Activated CD8-positive, alpha-beta memory T cell treated with anti-CD3 and anti-CD28 coated beads for 4 hours (primary cell): ENCODE measurements at regions not wholly inside any gene's neighbourhood (a gene's known extent, or its start where the extent isn't known, plus 50 kb on each side); places are given as distances from the start of the nearest gene placed in this dataset.

ENCODE experiments used
- DNase-seq, 2 donors: peaks; one replicate each; pipeline ENCODE4 v3.0.0-alpha.2; 2020; ENCODE audit warnings: low read depth in 2 of 2

GRCh38 chr6:104324301-104324700 lies 535.4 kb downstream of the HACE1 start:
- DNase-seq: no peak

GRCh38 chr6:104322841-104323240 lies 536.9 kb downstream of the HACE1 start:
- no peak for DNase-seq

DNA sequence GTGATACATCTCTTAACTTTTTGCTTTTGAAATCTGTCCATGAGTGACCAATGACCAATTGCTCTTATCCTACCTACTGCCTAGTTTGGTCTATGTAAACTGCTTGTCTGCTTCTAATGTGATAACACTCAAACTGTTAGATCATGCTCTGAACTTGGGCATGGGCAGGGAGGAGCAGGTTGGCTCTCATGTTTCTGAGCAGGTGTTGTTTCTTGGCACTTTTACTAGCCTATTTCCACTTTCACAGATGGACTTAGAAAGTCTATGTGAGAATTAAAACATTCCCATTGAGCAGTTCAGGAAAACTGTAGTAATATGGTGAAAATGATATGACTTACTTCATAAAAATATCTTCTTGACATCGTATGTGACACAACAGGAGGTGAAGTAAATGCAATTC lies 538.4 kb downstream of the HACE1 start:
- no peak for DNase-seq

- no peak for DNase-seq
Measured at GRCh38 chr6:104320896-104321295, 538.8 kb downstream of the HACE1 start.

GRCh38 chr6:104312851-104313250 lies 546.9 kb downstream of the HACE1 start:
- DNase-seq: no peak

DNA sequence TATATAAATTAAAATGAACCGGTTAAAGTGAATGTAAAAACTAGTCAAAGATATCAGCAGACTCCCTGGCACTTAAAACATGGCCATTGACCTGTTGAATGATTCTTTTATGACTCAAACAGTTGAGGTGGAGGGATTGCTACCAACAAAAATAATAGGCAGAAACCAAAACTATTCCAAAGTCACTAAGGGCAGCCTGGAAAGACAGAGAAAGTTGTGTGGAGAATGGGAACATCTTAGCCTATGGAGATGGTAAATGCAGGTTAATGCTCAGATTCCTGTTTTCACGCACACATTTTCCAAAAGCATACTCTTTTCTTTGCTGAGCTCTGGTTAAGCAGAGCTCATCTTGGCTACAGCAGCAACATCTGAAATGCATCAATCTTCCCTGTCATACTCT lies 553.5 kb downstream of the HACE1 start:
- DNase-seq: no peak

DNA sequence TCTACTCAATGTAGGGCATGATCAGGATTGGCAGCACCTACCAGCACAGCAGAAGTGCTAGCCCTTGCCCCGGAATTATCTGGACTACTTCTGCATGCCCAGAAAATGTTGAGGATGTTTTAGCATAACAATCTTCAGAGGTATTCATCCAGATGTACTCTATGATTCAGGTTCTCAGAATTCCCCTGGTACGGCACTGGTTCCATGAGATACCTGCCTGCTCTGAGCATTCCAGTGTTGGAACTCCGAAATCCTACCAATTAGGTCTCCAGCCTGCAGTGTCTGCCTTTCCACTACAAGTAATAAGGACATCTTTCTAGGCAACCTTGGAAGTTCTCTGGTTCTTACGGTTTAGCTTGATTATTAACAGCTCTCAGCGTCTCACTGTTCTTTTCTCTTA lies 554.5 kb downstream of the HACE1 start:
- DNase-seq: no peak

- no peak for DNase-seq
Measured at GRCh38 chr6:104301951-104302350, 557.8 kb downstream of the HACE1 start.

DNA sequence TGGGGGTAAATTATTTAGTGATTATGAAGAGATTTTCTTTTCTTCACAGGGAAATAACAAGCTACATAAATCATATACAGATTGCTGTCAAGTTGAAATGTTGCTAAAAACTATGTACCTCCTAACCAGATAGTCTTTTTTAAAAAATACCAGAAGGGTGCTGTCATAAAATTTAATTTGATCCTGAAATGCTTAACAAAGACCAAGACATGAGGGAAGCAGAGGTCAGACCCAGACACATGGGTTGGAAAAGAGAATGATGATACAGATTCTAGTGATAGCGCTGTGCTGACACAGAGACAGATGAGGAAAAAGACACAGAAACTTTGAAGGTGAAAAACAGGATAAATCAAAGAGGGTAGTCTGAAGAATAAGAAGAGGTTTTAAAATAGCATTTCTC lies 573.1 kb downstream of the HACE1 start:
- DNase-seq: no peak

- no peak for DNase-seq
Measured at GRCh38 chr6:104284872-104285271, 574.8 kb downstream of the HACE1 start.

GRCh38 chr6:104282581-104282980 lies 577.1 kb downstream of the HACE1 start:
- no peak for DNase-seq

GRCh38 chr6:104281370-104281769 lies 578.3 kb downstream of the HACE1 start:
- no peak for DNase-seq

GRCh38 chr6:104268389-104268788 lies 591.3 kb downstream of the HACE1 start:
- DNase-seq: no peak

DNA sequence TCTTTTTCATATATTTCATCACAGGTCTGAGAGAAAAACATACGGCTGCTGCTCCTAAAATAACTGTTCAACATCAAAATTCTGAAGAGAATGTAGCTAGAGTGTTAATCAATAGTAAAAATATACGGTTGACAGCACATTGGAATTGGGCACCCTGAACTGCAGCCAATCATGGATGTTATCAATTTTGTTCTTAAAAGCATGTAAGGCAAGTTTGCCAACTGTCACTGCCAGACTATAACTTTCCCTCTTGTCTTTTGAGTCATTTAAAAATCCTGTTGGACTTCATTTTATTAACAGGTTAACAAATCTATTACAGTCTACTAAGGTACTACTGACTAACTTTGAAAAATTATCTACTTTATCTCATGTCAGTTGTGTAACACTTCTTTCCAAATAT lies 592.8 kb downstream of the HACE1 start:
- DNase-seq: no peak

DNA sequence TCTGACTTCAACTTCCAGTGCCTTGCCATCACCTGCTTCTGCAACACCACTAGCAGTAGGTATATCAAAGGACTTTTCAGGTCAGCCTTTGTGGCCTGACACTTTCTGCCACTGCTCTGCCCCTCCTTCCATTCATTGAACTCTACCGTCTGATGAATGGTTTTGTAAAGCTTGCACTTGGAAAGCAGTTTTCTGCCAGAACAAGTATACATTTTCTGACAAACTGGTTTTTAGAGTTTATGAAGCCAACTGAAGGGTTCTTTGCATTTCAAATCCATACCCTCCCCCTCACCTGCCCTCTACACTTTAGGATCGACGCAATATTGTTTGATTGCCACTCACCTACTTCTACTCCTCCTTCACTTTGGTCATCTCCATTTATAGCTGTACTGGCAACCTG lies 603.1 kb downstream of the HACE1 start:
- no peak for DNase-seq

- no peak for DNase-seq
Measured at GRCh38 chr6:104253236-104253635, 606.5 kb downstream of the HACE1 start.

DNA sequence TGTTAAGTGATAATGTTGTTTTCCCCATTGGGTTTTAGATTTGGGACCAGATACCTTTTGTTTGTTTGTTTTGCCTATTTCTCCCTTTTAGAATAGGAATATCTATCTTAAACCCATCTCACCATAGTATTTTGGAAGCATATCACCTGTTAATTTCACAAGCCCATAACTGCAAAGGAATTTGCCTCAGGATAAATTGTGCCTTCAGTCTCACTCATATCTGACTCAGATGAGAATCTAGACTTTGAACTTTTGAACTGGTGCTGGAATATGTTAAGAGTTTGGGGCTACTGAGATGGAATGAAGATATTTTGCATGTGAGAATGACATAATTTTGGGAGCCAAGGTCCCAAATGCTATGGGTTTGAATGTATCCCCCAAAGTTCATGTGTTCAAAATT lies 607.4 kb downstream of the HACE1 start:
- DNase-seq: no peak

GRCh38 chr6:104251651-104252050 lies 608.1 kb downstream of the HACE1 start:
- DNase-seq: no peak

- DNase-seq: no peak
Measured at GRCh38 chr6:104240865-104241264, 618.9 kb downstream of the HACE1 start.

GRCh38 chr6:104239971-104240370 lies 619.7 kb downstream of the HACE1 start:
- no peak for DNase-seq

DNA sequence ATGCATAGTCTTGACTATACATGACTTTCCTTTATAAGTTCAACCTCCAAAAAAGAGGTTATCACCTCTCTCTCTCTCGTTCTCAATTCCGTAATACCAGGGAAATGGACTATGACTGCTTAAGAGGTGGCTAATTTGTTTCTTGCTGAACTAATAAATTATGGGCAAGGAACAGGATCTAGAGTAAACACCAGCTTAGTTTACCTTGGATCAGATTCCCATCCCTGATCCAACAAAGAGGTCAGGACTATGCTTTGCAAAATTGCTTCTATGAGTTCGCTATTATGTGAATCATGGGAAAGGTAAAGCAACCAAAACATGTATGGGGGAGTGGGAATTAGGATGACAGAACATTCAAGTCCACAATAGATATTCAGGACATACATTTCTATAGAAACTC lies 630.7 kb downstream of the HACE1 start:
- no peak for DNase-seq

- no peak for DNase-seq
Measured at GRCh38 chr6:104227508-104227907, 632.2 kb downstream of the HACE1 start.

DNA sequence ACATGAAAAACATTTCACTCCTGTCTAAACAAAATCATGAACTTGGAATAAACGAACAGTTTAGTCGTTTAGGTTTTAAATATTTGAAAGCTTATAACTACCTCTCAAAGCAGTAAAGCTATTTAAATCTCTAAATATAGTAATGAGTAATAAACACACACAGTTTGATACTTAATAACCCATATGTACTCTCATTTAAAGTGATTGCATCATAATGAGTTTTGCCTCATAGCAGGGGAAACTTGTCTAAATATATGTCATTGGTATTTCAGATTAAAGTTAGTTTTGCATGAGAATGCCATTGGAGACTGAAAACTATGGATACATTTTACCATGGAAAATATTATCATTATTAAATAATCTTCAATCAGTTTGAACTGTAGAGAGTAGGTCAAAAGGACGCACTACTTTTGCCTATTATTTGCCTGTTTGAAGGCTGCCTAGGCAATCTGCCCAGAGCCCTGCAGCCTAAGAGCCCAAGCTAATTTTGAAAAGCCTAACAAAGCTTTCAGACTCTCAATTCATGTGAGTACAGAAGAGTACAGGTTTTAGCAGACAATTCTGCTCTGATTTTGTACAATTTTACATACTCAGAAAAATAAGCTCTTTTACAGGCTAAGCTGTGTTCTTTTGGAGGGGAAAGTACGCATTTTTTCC lies 632.8 kb downstream of the HACE1 start:
- no peak for DNase-seq

DNA sequence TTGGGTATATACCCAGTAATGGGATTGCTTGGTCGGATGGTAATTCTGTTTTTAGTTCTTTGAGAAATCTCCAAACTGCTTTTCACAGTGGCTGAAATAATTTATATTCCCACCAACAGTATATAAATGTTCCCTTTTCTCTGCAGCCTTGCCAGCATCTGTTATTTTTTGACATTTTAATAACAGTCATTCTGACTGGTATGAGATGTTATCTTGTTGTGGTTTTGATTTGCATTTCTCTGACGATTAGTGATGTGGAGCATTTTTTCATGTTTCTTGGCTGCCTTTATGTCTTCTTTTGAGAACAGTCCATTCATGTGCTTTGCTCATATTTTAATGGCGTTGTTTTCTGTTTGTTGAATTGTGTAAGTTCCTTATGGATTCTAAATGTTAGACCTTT lies 641.6 kb downstream of the HACE1 start:
- no peak for DNase-seq
